ENCODE measurements at regions not wholly inside any gene's neighbourhood (a gene's known extent, or its start where the extent isn't known, plus 50 kb on each side); places are given as distances from the start of the nearest gene placed in this dataset.

- H2BK120ac ChIP-seq (ENCODE audit: low read depth, low read length), result no peak overlapping the region
- no peaks in the 10 kb centered on the region for H3K79me1 ChIP-seq (ENCODE audit: low read depth in 1 of 2, low read length in 2 of 2)
- no peak overlapping the region for H4K8ac ChIP-seq (ENCODE audit: low read depth in 2 of 2, low read length in 2 of 2)
- WGBS, 2 experiments (ENCODE audit: extremely low coverage in 2 of 2, insufficient read length in 1 of 2), result no CpG with 5 or more reads among the region's 1 CpG
- intact Hi-C loops (cut with micrococcal nuclease) (no loop called here), in situ Hi-C loops (cut with MboI; ENCODE audit: low sequenced_read_pairs) (no loop called here), dilution Hi-C loops (cut with HindIII; ENCODE audit: low sequenced_read_pairs, unreplicated experiment) (no loop called here)
- H2AFZ ChIP-seq (replicated peaks; ENCODE audit: low read length, poor library complexity), result no peak overlapping the region
- no peaks in the 10 kb centered on the region for H3K9me3 ChIP-seq (ENCODE audit: control insufficient read depth, insufficient read depth, low read length)
- no peak overlapping the region for H3K18ac ChIP-seq (ENCODE audit: low read depth, low read length)
- H3K27ac ChIP-seq (ENCODE audit: insufficient read depth, low read length), result no peak overlapping the region
- no TSS peak for BruUV-seq (replicated peaks)
- H3K14ac ChIP-seq (replicated peaks; ENCODE audit: low read depth, low read length), result no peak overlapping the region
- no peak overlapping the region for H3K4ac ChIP-seq (ENCODE audit: low read depth, low read length)
- TF ChIP-seq RCOR1 (IDR thresholded peaks at IDR 0.05; ENCODE audit: insufficient replicate concordance, low read length) (no peak), RAD21 (IDR thresholded peaks at IDR 0.05; ENCODE audit: low read length) (no peak), POLR2A (IDR thresholded peaks at IDR 0.05; ENCODE audit: low read depth, low read length) (no peak), MAFK (IDR thresholded peaks at IDR 0.05; ENCODE audit: low read depth, low read length) (no peak), MXI1 (IDR thresholded peaks at IDR 0.05; ENCODE audit: borderline replicate concordance, low read depth, low read length) (no peak), SMC3 (IDR thresholded peaks at IDR 0.05; ENCODE audit: low read depth, low read length) (no peak), NFE2L2 (IDR thresholded peaks at IDR 0.05; ENCODE audit: low read depth, low read length) (no peak), ELK1 (IDR thresholded peaks at IDR 0.05; ENCODE audit: borderline replicate concordance, low read depth, low read length) (no peak), CEBPB (IDR thresholded peaks at IDR 0.05; ENCODE audit: low read depth, low read length) (no peak), BHLHE40 (IDR thresholded peaks at IDR 0.05; ENCODE audit: low read depth, low read length) (no peak), CHD1 (IDR thresholded peaks at IDR 0.05; ENCODE audit: low read depth, low read length) (no peak), MAZ (IDR thresholded peaks at IDR 0.05; ENCODE audit: borderline replicate concordance, low read depth, low read length) (no peak), USF2 (IDR thresholded peaks at IDR 0.05; ENCODE audit: low read depth, low read length) (no peak), CTCF (conservative IDR thresholded peaks at IDR 0.05; ENCODE audit: low read depth, low read length) (no peak), RFX5 (IDR thresholded peaks at IDR 0.05; ENCODE audit: low read depth, low read length) (no peak), FOS (IDR thresholded peaks at IDR 0.05; ENCODE audit: low read depth, low read length) (no peak)
- H3K4me1 ChIP-seq (ENCODE audit: control insufficient read depth, insufficient read depth, low read length), result no peaks in the 10 kb centered on the region
- ATAC-seq (ENCODE audit: low read depth), result no peak
- H3K4me3 ChIP-seq (ENCODE audit: insufficient read depth, low read depth, low read length), result no peak overlapping the region
- H2AK5ac ChIP-seq (ENCODE audit: low read depth, low read length), result no peak overlapping the region
- no peaks in the 10 kb centered on the region for H3K36me3 ChIP-seq (ENCODE audit: control insufficient read depth, insufficient read depth, low read length)
- H4K5ac ChIP-seq (ENCODE audit: low read depth, low read length), result no peak overlapping the region
- no peak overlapping the region for H3K9ac ChIP-seq (ENCODE audit: low read depth, low read length)
- H3K23ac ChIP-seq (ENCODE audit: low read depth, low read length), result no peak overlapping the region
- no peaks in the 10 kb centered on the region for H3K27me3 ChIP-seq (ENCODE audit: control insufficient read depth, insufficient read depth, low read length)
- H4K20me1 ChIP-seq (ENCODE audit: insufficient read depth, low read length), result no peaks in the 10 kb centered on the region
- ChIA-PET POLR2A (ENCODE audit: unreplicated experiment) (no interaction called here), CTCF (no interaction called here)
- no peak overlapping the region for H2BK20ac ChIP-seq (ENCODE audit: low read depth, low read length)
- no peak overlapping the region for H2AK9ac ChIP-seq (replicated peaks; ENCODE audit: low read depth, low read length, poor library complexity)
- H3K9me1 ChIP-seq (ENCODE audit: insufficient read depth, low read length), result no peaks in the 10 kb centered on the region
- H2BK5ac ChIP-seq (ENCODE audit: low read depth, low read length, poor library complexity, severe bottlenecking), result no peak overlapping the region
- DNase-seq, result no peak
- H3K4me2 ChIP-seq (ENCODE audit: low read depth, low read length), result no peak overlapping the region
- H3K56ac ChIP-seq (ENCODE audit: extremely low read depth, insufficient read depth, low read length), result no peak overlapping the region
- H4K91ac ChIP-seq (ENCODE audit: insufficient read depth, low read depth, low read length), result no peak overlapping the region
- H2BK15ac ChIP-seq (ENCODE audit: low read depth, low read length), result no peak overlapping the region
Measured at GRCh38 chr4:133621628-133622027, 472.5 kb downstream of the PCDH10 start.

Data from IMR-90 (cell line).